SIG-M5 treated with dmso at 0.1 percent for 504 hours (cell line): ENCODE measurements at regions not wholly inside any gene's neighbourhood (a gene's known extent, or its start where the extent isn't known, plus 50 kb on each side); places are given as distances from the start of the nearest gene placed in this dataset.
"Not testable (repeated sequence)": the region's sequence is repeated elsewhere in the genome, so short reads cannot be mapped to it uniquely, and the experiment has no call there.

Experiments
- DNase-seq: peaks from one replicate; lab custom pipeline; 2025; ENCODE audit not compliant: unreplicated experiment; lab: John Stamatoyannopoulos, UW

DNA sequence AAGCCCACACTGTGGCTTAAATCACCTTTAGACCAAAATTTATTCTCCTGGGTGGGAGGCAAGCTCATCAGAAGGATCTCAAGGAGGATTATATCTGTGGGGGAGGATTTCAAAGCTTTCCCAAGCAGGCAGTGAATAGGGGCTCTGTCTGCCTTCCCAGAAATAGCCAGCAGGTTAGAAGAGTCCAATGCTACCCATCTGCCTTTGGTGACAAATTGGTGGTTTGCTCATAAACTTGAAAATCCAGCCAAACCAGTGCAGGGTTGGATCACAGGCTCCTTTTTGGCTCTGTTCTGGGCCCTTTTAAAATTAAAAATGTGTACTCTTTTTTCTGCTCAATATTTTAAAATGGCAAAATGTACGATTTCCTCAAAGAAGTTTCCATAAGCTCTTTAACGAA, 118.9 kb upstream of the ZC3H11B start:
- no peak for DNase-seq

DNA sequence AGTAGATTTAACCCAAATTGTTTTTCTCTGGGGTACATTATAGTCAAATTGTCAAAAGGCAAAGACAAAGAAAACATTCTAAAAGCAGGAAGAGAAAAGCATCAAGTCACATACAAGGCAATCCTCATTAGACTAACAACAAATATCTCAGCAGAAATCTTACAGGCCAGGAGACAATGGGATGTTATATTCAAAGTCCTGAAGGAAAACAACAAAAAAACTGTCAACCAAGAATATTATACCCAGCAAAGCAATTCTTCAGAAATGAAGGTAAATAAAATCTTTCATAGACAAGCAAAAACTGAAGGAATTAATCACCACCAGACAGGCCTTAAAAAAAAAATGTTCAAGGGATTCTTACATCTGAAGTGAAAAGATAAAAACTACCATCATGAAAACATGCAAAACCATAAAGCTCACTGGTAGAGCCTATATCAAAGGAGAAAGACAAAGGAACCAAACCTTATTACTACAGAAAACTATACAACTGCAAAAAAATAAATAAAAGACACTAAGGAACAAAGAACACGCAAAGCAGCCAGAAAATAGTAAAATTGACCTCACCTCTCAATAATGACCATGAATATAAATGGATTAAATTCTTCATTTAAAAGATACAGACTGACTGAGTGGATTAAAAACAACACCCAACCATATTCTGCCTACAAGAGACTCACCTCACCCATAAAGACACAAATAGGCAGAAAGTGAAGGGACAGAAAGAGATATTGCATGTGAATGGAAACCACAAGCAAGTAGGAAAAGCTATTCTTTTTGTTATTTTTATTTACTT, 113.8 kb upstream of the ZC3H11B start:
- DNase-seq: no peak

DNA sequence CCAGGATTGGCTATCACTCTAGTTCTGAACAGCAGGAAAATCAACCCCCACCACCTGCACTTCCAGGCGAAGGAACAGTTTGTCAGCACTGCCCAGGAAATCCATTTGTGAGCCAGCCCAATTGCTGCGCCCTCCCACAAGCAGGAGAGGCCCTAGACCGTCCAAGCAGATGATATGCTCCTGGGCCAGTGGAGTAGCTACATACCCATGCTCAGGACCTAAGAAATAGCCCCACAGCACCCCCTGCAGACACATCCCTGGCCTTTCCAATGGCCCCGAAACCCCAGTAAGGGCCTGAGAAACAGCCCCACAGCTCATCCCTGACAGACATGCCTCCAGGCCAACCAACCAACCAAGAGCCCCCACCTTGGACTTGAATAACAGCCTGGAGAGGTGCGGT, 111.5 kb upstream of the ZC3H11B start:
- DNase-seq: no peak

DNA sequence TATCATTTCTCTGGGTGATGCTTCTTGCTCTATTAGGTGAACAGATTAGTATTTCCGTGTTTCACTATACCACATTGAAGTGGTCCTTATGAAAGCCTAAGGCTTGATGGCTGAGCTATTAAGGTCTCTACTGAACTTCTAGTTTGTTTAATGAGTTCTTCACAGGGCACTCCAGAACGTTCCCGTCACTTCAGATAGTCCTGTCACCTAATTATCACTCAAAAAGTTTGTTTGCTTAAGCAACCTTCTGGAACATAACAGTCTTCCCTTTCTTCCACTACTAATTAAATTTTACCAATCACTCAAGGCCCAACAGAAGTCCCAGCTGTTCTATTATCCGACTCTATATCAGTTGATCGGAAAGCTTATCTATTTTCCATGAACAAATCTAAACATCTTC, 104.6 kb upstream of the ZC3H11B start:
- DNase-seq: no peak

DNA sequence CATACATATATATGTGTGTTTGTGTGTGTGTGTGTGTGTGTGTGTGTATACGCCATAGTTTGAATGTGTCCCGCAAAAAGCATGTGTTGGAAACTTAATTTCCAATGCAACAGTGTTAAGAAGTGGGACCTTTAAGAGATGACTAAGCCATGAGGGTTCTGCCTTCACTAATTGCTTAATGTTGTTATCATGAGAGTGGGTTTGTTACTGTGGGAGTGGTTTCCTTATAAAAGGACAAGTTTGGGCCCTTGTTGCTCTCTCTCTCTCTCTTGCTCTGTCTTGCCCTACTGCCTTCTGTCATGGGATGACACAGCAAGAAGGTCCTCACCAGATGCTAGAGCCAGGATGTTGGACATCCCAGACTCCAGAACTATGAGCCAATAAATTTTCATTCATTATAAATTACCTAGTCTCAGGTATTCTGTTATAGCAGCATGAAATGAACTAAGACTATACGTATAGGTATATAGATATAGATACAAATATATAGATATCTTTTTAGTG, 103.8 kb upstream of the ZC3H11B start:
- DNase-seq: no peak

DNA sequence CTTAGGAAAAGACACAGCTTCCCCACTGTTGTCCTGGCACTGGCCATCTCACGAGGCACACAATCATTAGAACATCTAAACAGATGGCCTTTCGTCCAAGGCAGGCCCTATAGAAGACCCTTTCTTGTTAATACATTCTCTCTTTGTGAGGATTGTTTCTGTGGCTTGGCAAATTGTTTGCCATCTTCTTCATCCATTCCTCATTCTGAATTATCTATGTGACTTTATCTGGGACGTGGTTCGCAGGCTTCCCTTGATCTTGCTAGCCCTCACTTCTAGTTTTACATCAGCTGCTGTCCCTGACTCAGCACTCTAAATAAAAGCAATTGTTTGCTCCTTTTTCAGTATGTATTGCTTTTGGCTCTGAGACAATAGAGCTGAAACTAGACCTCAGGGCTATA, 101.1 kb upstream of the ZC3H11B start:
- DNase-seq: no peak

DNA sequence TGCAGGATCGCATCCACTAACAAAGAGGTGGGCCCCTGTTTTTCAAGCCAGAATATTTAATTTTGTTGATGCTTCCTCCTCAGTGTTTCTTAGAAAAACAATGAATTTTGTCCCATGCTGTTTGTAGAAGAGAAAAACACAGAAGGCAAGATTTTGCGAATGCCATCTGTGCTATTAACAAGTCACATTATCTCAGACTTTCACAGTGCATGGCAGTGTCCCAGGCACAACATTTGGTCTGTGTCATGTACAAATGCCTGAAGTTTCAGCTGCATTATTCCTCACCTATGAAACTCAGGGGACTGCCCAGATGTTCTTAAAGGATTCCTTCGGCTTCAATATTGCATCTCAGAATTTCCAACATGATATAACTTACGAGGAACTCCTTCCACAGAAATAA, 99.6 kb upstream of the ZC3H11B start:
- no peak for DNase-seq

DNA sequence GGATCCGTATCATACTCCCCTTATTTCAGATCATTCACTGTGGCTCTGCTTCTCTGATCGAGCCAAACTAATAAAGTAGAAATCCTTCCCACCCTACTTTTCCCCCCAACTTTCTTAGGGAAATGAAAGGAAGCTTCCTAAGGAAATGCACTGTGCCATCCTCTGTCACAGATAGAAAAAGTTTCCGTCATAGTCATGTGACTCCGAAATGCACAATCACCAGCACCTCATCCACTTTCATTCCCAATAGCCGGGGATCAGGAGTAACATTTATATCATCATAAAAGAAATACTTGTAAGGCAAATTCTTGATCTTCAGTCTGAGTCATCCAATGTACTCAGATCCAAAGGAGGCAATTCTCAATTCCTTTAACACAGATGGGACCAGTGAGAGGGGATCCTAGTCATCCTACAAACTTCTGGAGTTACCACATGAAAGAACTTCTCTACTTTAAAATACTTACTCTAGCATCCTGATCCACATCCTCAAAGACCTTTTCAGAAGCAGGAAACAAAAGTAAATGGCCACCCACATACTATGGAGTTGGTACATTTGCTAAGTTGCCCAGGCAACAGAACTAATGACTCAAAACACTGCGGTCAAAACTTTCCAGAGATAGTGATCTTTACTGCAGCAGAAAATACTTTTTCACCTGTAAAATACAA, 97.8 kb upstream of the ZC3H11B start:
- no peak for DNase-seq

DNA sequence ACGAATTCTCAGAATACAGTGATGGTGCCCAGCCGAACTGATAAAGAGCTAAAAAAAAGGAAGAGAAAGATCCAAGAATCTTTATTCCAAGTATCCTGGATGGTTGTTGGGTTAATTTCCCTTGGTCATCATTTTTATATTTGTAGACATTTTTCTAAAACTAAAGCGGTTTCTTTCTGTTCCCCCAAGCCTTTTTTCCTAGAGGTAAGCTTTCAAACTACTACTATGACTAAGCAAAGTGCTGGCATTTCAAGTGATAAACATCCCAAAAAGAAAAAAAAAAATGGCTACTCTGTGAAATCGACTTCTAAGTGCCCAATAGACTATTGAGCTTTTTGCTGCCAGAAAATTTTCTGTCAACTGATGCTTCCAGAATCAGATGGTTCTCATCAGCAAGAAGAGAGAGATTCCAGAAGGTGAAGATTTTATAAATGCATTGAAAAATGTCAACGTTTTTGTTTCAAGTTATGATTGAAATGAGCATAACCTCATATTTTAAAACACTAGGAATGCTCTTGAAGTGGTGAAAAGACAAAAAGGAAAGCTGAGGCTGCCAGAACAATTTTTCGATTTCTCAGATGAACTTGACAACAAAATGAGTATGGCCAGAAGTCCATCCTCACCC, 96.1 kb upstream of the ZC3H11B start:
- DNase-seq: no peak

DNA sequence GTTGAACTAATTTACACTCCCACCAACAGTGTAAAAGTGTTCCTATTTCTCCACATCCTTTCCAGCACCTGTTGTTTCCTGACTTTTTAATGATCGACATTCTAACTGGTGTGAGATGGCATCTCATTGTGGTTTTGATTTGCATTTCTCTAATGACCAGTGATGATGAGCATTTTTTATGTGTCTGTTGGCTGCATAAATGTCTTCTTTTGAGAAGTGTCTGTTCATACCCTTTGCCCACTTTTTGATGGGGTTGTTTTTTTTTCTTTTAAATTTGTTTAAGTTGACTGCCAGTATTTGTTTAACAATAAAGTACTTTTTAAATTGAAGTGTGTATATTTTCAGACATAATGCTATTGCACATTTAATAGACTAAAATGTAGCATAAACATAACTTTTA, 95.0 kb upstream of the ZC3H11B start:
- DNase-seq: not testable (repeated sequence)

DNA sequence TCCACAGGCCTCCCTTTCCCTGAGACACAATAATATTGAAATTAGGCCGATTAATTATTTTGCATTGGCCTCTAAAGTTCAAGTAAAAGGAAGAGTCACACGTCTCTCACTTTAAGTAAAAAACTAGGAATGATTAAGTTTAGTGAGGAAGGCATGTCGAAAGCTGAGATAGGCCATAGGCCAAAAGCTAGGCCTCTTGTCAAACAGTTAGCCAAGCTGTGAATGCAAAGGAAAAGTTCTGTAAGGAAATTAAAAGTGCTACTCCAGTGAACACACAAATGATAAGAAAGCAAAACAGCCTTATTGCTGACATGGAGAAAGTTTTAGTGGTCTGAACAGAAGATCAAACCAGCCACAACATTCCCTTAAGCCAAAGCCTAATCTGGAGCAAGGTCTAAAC, 91.4 kb upstream of the ZC3H11B start:
- DNase-seq: not testable (repeated sequence)

DNA sequence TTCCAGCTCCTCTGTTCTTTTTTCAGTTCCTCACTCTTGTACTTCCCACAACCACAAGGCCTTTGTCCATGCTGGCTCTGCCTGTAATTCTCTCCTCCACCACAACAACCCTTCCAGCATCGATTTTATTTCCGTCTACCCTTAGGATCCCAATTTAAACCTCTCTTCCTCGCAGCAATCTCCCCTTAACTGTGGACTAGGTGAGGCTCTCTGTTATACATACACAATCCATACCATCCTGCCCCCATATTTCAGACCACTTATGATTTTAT, 90.4 kb upstream of the ZC3H11B start:
- no peak for DNase-seq

DNA sequence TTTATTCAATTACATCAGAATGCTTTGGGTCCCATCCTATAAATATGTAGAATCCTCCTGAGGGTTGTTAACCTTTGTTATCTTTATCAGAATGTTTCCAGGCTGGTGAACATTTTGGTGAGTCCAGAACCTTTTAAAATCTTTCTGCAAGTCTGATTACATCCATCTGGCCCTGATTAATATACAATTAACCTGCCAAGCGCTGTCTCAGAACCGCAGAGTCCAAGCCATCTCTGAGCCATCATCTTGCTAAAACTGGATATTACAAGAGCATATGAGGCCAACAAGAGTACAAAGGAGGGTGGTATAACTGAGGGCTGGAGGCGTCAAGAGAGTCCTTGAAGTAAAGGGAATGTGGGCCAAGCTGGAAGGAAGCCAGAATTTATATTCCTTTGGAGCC, 88.6 kb upstream of the ZC3H11B start:
- no peak for DNase-seq

DNA sequence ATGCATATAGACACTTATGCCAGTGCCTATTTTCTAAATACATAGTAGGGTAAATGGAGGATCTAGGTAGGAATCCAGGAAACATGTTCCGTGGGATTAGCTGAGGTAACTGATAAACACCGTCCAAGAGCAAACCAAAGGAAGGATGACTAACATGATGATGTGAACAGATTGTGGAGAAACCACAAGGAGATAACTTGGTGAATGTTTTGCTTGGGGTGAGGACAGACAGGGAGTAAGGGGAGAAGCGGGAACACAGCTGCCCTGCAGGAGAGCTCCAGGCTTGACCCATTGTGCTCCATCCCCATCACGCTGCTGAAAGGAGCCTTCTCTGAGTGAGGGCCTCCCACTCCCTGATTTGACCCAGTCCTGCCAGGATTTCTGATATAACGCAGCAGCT, 87.0 kb upstream of the ZC3H11B start:
- DNase-seq: no peak

DNA sequence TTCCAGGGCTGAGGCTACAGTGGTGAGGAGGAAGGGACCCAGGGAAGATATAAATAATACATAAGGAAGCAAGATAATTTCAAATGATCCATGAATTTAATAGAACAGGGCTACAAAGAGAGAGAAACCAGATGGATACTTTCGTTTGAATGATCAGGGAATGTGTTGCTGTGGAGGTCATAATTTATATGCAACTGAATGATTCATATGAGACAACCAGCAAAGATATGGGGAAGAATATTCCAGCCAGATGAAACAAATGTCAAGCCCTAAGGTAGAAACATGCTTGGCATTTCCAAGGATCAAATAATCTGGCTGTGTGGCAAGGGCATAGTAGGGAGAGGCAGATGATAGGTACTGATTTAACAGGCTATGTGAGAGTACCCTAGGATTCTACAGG, 84.8 kb upstream of the ZC3H11B start:
- DNase-seq: no peak

DNA sequence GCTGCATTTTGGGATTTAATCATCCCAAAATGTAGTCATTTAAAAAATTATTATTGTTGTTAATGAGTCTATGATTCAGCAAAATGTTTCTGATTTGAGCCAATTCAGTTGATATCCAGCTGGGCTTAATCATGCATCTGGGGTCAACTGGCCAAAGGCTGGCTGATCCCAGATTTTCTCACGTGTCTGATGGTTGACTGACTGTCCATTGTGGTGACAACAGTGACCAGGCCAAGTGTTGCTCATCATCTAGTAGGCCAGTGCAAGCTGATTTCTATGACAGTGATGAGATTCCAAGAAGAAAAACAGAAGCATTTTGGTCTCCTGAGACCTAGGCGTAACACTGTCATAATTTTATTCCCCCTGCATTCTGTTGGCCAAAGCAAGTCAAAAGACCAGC, 80.1 kb upstream of the ZC3H11B start:
- no peak for DNase-seq

DNA sequence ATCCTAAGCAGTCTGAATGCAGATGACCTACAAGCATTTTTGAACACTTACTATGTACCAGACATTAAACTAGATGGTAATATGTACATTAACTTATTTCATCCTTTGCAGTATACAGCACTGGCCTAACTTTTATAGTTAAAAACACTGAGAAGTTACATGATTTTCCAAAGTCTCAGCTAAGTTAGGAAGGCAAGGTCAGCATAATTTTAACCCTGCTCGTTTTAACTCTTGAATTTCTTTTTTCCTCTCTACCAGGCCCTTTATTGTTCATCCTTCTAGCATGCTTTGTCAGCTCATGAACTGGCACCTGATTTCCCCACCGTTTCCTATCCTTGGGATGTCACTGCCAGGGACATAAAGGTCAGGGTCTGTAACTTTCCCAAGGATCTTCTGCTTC, 76.9 kb upstream of the ZC3H11B start:
- no peak for DNase-seq

DNA sequence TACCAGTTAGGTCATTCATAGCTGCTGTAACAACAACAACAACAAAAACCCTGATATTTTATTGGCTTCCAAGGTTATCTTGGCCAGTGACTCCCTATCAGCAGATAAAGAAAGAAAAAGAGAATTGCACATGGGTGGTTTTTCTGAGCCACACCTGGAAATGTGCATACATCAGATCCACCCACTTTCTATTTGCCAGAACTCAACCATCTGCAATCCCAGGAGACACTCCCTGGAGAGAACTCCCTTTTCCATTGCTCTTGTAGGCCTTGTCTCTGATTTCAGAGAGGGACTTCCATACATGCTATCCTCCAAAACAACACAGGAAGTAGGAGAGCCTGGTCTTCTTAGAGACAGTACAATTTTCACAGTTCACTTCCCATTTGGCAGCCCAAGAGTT, 74.9 kb upstream of the ZC3H11B start:
- DNase-seq: no peak

DNA sequence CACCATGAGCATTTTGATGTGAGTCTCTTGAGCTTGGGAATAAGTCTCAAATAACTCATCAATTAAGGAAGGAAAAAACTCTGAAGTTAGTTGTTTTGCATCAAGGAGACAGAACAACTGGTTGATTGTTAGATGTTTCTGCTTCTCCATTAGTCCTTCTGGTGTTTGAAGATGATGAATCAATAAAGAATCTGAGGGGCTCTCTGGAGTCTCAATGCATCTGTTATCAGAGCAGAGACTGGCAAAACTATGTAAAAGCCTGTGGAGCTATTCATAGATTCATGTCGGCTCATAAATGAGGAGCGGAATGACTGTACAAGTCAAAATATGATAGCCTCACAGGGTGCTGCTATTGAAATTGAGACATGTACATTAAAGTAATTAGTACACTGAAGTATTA, 73.3 kb upstream of the ZC3H11B start:
- DNase-seq: no peak

DNA sequence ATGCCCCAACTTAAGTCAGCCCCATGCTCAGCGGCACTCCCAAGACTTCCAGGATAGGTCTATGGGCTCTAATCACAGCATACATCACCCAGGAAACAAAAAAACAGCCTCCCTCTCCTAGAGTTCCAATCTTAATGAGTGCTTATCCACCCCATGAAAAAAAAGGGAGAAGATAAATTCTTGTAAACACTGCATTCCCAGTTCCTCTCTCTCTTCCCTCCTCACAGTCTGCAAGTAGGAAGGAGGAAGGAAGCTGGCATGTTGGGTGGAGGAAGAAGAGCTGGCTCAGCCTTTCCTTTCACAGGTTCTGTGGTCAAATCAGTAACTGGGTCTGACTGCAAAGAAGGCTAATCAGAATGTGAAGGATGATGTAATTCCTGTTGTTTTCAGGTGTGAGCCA, 69.9 kb upstream of the ZC3H11B start:
- DNase-seq: no peak

DNA sequence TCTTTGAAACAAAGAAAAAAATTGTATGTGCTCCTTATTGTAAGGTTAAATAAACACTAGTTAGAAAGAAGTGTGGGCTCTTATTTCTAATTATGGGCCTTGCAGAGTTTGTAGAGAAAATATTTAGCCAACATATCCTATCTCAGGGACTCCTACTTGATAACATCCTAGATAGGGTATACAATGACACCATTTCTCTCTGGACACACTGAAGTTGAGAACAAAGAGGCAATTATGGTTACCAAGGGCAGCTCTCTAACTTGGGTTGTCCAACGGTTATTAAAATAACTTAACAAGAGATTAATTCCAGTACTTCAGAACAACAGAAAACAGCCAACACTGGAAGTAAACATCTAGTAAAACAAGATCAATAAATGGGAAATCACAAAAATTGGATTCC, 69.0 kb upstream of the ZC3H11B start:
- DNase-seq: no peak

DNA sequence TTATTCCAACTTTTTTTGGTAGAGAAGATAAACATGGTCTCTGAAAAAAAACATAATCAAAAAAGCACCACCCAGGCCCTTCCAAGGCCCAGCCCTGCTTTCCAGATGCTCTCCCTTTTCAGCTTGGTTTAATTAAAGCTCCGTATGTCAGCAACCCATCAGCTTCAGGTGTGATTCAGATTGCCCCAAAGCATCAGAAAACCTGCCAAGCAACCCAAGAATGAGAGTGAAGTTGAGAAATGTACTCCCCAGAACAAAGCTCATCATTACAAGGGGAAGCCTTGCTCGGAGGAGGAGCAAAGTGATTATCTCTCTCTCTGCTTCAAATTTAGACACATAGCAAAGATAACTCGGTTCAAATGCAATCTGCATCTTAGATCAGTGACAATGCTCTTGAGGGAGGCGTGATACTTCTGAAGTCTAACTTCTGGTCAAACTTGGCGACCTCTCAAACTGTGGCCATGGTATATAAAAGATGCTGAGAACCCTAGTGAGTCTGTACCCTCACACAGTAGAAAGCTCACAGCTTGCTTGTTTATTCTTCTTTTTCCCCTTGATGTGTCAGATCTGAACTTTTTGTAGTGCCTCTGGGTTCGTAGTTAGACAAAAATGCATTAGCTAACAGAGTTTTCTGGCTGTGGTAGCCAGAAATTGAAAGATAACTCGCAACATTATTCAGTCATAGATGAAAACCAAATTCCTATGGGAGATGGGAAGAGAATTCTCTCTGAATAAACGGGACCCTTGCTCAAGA, 63.3 kb upstream of the ZC3H11B start:
- no peak for DNase-seq
